GM23248 (cell line): ENCODE measurements at regions not wholly inside any gene's neighbourhood (a gene's known extent, or its start where the extent isn't known, plus 50 kb on each side); places are given as distances from the start of the nearest gene placed in this dataset.
"Not testable (repeated sequence)": the region's sequence is repeated elsewhere in the genome, so short reads cannot be mapped to it uniquely, and the experiment has no call there.

Source experiments
- EZH2 ChIP-seq: fragments of 200-600 bp; sonication (generic); IDR thresholded peaks from 2 replicates; pipeline ENCODE4 v1.6.1; 2018; ENCODE audit warnings: antibody characterized with exemption, mild to moderate bottlenecking; ENCODE audit not compliant: insufficient read depth, poor library complexity, severe bottlenecking
- EZH2phosphoT487 ChIP-seq: fragments of 200-600 bp; sonication (generic); IDR thresholded peaks from 2 replicates; pipeline ENCODE4 v1.6.1; 2018; ENCODE audit warnings: antibody characterized with exemption, moderate library complexity, mild to moderate bottlenecking, low read depth; ENCODE audit not compliant: insufficient read depth

DNA sequence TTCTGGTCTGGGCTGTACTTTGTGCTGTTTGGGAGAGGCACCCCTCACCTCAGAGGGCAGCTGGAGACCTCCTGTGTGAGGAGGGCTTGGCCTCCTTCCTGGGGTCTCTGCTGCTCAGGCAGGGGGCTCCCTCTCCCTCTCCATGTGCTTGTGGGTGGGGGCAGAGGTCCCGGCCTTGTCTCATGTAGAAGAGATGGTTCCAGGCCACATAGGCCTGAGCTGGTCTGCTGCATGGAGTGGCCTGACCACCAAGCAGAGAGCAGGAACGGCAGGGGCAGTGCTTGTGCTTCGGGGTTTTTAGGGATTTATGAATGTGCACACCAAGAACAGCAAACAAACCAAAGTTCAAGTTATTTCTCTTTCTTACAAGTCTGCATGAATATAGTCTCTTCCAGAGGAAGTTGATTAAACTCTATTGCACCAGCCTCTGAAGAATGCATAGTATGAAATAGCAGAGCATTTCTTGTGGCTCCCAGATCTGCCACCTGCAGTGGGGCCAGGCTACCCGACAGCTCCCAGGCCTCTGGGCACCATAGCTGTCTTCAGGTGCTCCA lies 4499.6 kb upstream of the TPTE start:
- not testable (repeated sequence) for TF ChIP-seq EZH2, EZH2phosphoT487
